COLO668 (cell line): ENCODE measurements at regions not wholly inside any gene's neighbourhood (a gene's known extent, or its start where the extent isn't known, plus 50 kb on each side); places are given as distances from the start of the nearest gene placed in this dataset.

Experiments used
- DNase-seq: peaks from one replicate; lab custom pipeline; 2025; ENCODE audit not compliant: unreplicated experiment; lab: John Stamatoyannopoulos, UW

DNA sequence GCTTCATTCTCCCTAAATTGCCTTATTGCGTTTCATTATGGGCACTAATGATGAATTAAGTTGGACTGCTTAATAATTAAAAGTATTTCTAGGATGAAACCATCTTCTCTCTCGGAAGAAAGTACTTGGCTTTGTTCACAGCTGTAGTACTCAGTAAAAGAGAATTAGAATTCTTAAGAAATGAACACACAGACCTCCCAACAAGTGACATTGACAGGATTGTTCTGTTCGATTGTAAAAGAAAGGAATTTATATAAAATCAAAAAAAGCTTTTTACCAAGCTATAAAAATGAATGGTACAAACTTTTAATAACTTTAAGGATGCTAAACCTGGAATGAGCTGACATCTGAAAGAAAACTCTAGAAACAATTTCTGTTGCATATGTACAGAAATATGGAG is 416.4 kb upstream of the THRB start:
- no peak for DNase-seq

DNA sequence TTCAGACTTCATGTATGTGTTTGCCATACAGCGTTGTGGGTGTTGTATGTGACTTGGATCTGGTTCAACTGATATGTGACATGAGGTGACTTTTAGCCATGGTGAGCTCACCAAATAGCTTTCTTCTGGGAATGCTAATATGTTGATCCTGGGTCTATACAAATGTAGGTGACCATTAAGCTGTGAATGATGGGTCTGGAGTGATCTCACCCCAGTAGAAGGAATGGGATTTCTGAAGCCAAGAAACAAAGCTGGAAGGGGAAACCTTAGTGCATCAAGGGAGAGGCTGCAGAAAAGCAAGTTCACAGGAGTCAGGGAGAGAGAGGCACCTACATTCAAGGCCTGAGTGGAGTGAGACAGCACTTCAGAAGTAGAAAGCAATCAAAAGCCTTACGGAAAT is 421.0 kb upstream of the THRB start:
- no peak for DNase-seq

DNA sequence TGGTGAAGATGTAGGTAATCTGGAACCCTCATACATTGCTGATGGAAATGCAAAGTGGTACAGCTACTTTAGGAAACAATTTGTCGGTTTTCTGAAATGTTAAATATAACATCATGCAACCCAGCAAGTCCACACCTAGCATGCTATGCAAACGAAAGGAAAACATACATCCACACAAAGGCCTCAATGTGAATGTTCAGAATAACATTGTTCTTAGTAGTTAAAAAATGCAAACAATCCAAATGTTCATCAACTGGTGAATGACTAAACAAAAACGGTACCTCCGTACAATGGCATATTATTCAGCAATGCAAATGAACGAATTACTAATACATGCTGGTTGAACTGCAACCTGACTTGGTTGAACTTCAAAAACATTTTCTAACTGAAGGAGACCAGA is 423.3 kb upstream of the THRB start:
- no peak for DNase-seq

DNA sequence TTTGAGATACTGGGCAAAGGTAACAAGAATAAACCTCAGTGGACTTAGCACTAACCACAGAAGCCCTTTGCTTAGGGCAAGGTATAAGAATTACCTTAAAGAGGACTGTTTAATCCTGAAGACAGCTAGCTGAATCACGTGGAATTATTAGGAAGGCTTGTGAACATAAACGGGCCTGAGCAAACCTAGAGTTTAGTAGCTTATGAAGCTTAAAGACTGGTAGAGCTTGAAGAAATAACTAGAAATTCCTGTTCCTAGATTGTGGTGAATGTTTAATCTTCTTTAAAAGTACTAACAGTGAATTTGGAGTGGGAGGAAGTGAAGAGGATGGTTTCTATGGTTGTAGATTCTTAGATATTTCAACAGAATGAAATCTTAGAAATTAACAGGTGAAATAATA is 428.9 kb upstream of the THRB start:
- no peak for DNase-seq

DNA sequence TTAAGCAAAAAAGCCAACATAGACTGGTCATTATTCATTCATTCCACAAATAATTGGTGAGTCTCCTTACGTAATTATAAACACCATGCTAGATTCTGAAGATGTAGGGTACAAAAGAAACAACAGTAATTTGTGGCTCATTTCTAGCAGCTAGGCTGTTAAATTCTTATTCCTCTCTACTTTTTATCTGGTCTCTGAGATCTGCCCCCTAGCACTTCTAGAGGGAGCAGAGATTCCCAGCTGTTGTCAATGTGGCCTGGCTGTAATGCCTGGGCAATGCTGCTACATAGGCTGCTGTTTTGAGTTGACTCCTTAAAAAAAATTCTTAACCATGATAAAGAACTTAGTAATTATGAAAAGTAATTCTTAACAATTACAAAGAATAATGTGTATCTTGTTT is 434.9 kb upstream of the THRB start:
- DNase-seq: no peak

DNA sequence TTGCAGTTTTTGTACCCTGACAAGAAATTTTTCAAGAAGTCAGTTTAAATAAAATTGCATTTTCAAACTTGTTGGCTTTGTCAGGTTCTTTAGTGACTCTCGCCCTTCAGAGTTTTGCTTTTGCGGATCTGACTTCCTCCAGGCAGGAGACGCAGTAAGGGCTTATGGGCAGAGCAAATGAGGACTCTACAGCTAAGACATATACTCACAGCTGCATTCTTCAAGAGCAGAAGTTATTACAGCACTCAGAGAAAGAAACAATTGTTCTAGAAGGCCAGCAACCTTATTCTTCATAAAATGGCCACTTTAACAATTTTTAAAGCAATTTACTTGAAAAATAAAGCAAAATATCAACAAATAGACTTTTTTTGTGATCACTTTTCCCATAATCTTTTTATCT is 438.8 kb upstream of the THRB start:
- DNase-seq: no peak

DNA sequence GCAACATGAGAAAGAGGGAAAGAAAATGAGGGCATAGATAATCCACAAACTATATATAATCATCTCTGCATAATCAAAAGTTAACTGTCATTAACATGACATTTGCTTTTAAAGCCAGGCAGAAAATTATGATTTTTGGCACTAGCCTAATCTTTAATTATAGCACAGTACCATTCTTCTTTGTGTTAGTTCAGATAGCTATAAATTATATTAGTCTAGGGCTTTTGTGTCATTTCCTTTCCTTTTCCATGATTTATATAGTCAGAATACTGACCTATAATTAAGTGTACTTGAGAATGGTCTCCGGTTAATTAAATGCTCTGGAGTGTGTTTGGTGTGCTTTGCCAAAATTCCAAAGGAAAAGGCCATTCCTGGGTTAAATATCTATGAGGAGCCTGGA is 441.9 kb upstream of the THRB start:
- no peak for DNase-seq

DNA sequence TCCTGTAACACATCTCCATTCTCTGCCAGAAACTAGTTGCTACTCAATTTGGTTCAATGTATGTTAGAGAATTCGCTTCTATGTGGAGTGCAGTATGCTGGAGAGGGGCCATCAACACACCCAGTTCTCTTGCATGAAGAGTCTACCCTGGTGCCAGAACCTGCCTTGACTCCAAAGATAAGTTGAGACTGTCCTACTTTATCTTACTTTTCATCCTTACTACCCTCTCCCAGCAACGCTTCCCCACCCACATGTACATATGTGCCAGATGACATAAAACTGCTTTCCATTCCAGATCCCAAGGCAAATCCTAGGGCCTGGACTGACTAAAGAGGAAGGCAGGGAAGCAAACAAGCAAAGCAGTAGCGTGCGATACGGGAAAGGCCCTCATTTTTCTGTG is 442.6 kb upstream of the THRB start:
- no peak for DNase-seq

DNA sequence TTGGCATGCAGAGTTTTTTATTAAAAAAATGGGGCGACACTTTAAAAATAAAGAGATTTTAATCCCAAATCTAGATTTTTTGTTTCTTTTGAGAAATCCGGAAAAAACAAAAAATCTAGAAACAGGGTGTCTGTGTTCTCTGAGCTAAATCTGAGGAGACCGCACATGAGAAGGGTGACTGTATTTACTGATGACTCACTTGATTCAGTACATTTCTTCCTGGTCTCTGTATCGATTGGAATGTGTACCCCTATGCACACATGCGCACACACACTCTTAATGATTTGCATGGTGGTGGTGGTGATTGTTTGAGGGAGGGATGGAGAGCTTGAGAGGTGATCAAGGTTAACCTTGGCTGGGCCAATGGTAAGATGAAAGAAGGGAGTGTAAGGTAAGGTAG is 443.1 kb upstream of the THRB start:
- no peak for DNase-seq

DNA sequence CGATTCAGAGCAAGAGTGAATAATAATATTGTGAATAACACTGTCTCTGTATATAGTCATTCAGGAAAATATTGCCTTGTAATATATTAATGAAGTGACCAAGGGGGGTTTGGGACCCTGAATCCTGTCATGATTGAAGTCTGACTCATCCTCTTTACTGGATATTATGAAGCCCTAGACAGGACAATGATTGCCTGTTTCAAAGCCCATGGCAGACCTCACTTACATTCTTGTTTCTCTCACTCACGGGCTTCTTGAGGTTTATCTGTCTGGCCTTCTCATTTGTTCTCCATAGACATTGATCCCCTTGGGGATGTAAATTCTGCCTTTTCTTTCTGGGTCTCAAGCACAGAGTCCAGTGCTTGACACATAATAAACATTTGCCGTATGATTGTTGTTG is 449.3 kb upstream of the THRB start:
- DNase-seq: no peak

DNA sequence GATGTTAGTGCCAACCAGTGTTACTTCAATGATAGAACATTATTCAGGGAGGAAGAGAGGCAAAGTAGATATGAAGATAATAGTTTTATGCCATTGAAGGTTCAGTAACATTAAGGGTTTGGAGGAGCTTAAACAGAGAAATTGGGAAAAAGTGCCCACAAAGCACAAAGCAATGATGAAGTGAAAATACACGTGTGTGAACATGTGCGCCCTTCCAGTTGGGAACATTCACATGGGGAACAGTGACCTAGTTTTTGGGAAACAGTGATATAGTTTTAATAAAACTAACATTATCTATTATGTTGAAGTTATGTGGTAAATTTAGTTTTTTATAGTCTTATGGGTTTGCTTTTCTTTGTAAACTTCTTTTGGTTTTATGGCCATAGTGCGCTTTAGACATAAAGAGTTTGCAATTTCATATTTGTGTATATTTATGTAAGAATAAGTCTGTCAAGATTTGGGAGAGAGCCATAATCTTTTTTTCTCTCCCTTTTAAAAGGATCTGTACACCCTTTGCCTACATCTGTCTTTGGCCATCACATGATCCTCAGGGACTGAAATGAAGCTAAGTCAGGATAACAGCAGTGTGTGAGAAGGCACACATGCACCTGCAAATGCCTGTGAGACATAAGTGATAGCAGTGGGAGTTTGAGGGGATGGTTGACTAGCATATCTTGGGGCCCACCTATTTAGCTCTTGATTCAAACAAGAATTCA is 450.3 kb upstream of the THRB start:
- DNase-seq: no peak

DNA sequence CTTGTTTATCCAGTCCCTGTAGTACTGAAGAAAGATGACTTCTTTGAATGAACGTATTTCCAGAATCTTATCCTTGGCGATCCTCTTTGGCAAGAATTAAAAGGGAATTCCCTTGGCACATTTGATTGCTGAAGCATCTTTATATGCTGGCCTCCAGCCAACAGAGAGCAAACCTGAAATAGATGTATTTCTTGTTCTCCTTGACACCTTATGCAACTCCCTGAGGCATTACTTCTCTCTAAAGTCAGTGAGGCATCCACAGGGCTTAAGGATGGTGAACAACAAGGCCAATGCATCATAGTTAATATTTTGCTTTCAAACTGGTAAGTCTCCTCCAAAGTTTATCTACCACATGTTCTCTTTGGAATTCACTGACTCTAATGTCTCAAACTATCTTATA is 450.9 kb upstream of the THRB start:
- DNase-seq: no peak

DNA sequence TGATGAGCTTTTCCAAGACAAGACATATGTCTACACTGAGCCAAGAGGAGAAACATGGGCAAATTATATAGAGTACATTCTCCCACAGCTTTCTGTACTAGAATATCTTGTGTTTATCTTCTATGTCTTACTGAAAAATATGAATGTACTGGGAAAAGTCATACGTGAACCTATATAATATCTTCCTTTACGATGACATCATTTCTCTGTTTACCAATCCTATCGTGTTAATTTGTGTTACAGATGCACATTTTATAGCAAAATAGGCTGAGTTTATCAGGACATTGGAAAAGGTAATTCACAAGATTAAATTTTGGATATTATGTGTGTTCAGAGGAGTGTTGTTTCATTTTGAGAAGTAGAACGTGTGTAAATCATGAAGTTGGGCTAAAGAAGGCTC is 452.5 kb upstream of the THRB start:
- DNase-seq: no peak

DNA sequence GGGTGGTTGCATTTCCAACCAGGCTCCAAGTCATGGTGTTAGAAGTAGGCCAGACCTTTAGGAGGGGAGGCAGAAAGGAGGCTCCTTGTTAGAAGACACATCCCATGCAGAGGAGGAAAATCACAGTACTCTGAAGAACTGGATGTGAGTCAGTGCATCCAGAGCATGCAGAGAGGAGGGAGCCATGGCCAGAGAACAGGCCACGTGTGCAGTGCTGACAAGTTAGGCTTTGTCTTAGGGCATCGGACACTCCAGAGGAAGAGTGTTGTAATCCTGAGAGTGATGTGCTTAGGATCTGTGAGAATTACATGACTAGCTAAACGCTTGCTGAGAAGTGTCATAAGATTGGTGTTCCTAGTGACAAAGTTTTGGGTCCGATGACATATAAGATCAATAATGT is 456.5 kb upstream of the THRB start:
- no peak for DNase-seq

DNA sequence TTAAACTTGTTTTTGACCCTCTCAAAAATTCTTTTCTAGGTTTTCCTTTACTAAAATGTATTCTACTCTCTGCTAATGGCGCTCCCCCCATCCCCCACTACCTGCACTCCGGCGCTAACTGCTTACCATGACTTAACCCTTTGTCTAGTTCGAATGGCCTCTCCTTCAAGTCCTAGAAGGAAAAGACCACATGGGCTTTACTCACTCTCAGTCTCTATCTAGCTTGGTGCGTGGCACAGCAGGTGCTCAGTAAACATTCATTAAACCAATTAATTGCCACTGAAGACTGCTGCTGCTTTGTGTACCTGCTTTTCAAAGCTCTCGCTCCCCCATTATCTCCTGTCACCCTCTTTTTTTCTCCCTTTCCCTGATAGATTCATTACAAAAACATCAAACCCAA is 457.7 kb upstream of the THRB start:
- DNase-seq: no peak

DNA sequence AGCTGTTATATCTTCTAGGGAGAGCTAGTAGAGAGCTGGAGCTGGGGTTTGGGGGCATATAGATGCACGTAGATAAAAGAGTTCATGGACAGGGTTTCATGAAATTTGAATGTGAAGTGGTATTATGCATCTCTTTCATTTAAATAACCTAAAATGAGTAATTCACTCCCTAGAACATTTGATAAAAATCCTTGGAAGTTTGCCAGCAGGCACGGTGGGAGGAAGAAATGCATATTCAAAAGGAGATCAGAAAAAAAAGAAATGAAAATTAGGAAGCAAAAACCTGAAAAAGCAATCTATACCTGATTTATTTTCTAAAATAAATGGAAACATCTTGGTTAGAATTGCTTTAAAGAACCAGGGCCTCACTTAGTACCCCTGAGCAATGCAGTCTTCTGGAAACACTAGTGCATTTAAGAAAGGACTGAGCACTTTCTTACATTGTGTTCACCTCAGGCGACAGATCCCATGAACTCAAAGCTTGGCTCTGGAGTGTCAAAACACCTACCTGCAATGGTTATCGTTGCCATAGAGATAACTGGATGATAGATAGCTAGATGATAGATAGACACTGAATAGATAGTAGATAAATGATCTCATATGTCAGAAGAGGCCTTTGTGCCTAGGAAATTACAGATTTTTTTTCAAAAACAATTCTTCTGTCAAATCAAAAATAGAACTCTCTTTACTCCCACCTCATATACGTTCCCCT is 458.6 kb upstream of the THRB start:
- no peak for DNase-seq

DNA sequence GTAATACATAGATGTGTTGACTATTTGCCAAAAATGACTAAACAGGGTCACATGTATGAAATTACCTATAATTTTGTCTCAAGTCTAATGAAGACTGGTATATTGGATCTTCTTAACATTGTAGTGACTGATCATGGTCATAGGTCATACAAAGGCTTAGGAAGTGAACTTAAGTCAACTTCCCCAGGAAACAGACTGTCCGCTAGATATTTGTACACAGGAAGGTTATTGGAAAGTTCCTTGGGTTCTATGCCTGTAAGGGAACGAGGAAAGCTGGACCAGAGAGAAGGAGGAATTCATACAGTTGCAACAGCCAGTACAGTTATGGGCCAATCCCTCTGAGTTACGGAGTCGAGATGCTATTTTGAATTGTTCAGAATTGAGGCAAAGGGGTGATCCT is 462.0 kb upstream of the THRB start:
- DNase-seq: no peak

DNA sequence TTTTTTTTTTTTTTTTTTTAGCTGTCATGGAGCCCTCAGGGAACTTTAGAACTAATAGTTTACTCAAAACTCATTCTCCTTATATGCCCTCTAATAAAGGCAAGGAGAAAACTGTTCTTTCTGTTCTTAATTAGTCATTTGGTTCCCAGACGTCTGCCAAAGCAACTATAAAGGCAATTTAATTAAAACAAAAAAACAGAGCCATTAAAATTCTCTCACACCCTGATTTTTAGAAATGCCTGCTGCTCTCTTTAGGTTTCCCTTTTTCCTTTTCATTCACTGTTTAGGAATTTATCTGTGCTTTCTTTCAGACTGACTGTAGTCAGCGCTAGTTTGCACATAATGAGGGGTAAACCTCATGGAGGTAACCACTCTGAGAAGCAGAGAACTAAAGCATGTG is 463.6 kb upstream of the THRB start:
- no peak for DNase-seq

DNA sequence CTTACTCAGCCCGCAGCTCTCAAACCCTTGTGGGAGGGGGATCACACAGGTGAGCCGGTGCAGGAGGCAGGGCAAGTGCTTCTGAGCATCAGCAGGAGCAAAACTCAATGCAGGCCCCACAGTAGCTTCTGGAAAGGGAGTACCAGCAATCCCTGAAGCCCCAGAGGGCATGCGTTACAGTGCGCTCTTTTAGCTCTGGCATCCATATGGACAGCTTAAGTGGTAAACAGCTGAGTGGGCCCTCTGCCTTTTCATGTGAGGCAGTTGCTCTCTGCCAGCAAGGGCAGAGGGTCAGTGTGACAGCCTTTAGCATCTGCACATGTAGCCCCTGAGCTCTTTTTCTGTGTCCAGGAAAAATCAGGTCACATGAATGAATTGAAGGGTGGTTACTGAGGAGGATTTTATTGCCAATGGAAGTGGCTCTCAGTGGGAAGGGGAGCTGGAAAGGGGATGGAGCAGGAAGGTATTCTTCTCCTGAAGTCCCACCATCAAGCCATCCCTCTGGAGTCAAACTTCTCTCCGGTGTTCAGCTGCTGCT is 464.3 kb upstream of the THRB start:
- no peak for DNase-seq

DNA sequence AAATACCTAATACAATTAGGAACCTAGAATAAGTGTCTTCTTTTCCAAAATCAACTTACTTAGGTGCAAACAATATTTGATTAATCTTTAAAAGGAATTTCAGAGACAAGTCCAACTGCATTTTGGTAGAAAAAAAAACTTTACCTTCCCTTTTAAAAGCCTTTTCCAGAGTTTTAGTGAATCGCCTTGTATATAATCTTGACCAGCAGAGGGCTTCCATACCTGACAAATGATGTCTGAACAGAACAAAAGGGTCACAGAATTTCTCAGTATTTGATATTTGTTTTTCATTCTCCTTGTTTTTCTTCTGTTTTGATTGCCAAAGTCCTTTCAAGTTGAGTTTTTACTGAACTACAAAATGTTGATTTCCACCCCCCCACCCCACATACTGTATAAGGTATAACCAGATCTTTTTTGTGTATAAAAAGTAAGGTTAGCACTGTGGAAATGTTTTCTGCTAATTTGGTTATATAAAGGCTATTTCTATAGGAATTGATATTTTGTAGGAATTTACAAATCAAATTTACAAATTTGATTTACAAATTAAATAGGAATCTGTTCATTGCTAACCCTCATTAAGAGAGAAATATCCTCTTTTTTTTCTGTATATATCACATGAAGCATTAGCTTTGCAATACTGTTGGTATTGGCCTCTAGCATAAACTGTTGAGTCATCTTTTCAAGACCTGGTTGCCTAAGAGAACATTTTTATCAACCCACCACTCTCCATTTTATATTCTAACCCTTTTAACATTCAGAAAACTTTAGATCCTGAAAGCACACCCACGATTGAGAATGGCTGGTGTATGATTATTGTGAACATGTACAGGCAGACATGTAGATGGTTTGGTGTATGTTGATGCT is 464.1 kb upstream of the RARB start:
- DNase-seq: no peak

DNA sequence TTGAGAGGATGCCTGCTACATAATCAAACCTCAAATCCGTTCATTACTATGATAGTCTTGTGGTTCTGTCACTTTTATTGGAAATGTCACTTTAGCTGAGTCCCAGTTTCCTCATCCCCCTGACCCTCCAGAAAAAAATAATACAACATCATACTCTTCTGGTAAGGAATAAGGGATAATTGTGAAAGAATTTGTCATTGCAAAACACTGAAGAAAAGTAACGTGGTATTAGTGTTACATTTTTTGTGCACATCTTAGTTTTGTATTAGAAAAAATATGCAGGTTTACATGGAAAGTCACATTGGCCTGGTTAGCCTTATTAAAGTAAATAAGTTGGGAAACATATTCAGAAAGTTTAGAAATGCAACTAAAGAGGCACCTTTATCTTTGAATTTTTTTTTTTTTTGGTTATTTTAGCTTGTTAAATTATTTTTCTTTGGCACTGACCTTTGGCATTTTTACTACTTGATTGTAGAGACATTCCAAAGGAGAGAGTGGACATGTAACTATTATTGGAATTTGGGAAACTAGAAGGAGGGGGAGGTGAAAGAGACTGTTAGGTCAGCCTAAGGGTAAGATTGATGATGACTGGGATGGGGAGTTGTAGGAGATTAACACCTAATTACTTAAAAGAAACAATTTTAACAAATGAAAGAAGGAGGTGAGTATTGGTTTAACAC is 462.2 kb upstream of the RARB start:
- DNase-seq: no peak
